ENCODE measurements at regions not wholly inside any gene's neighbourhood (a gene's known extent, or its start where the extent isn't known, plus 50 kb on each side); places are given as distances from the start of the nearest gene placed in this dataset.

DNA sequence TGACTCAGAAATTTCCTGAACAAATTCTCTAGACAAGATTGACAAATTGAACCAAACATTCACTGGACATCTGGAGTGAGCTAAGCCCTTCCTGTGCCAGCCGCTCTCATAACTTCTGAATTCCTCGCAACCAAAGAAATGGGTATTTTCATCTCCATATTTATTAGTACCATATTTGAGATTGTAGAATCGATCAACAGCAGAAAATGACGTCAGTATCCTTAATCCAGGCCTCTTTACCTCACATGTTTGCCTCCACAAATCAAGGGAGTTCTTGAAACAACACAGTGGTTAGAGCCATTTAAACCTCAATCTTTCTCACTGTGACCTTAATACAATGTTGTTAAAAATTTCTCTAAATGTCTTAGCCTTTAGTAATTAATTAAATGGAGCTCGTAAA is 735.6 kb upstream of the SORCS1 start:
- H3K4me3 ChIP-seq (ENCODE audit: control insufficient read depth, low read depth, low read length) = no peak overlapping the region
- no peak for DNase-seq (ENCODE audit: low read depth)
- TF ChIP-seq, protein P1, sequence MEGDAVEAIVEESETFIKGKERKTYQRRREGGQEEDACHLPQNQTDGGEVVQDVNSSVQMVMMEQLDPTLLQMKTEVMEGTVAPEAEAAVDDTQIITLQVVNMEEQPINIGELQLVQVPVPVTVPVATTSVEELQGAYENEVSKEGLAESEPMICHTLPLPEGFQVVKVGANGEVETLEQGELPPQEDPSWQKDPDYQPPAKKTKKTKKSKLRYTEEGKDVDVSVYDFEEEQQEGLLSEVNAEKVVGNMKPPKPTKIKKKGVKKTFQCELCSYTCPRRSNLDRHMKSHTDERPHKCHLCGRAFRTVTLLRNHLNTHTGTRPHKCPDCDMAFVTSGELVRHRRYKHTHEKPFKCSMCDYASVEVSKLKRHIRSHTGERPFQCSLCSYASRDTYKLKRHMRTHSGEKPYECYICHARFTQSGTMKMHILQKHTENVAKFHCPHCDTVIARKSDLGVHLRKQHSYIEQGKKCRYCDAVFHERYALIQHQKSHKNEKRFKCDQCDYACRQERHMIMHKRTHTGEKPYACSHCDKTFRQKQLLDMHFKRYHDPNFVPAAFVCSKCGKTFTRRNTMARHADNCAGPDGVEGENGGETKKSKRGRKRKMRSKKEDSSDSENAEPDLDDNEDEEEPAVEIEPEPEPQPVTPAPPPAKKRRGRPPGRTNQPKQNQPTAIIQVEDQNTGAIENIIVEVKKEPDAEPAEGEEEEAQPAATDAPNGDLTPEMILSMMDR (conservative IDR thresholded peaks at IDR 0.05; ENCODE audit: control insufficient read depth, insufficient read depth, low read depth, low read length) = no peak

GRCh38 chr10:107899502-107900062 is 735.1 kb upstream of the SORCS1 start:
- TF ChIP-seq, protein P1 (conservative IDR thresholded peaks at IDR 0.05; ENCODE audit: control insufficient read depth, insufficient read depth, low read depth, low read length) = no peak
- no peak for DNase-seq (ENCODE audit: low read depth)
- no peak overlapping the region for H3K4me3 ChIP-seq (ENCODE audit: control insufficient read depth, low read depth, low read length)

- TF ChIP-seq, protein P1 (conservative IDR thresholded peaks at IDR 0.05; ENCODE audit: control insufficient read depth, insufficient read depth, low read depth, low read length) = no peak
- H3K4me3 ChIP-seq (ENCODE audit: control insufficient read depth, low read depth, low read length) = no peak overlapping the region
- DNase-seq (ENCODE audit: low read depth) = no peak
Measured at GRCh38 chr10:107899075-107899474, 734.6 kb upstream of the SORCS1 start.

GRCh38 chr10:107898392-107898791 is 733.9 kb upstream of the SORCS1 start:
- TF ChIP-seq, protein P1 (conservative IDR thresholded peaks at IDR 0.05; ENCODE audit: control insufficient read depth, insufficient read depth, low read depth, low read length) = no peak
- DNase-seq (ENCODE audit: low read depth) = no peak
- H3K4me3 ChIP-seq (ENCODE audit: control insufficient read depth, low read depth, low read length) = no peak overlapping the region

DNA sequence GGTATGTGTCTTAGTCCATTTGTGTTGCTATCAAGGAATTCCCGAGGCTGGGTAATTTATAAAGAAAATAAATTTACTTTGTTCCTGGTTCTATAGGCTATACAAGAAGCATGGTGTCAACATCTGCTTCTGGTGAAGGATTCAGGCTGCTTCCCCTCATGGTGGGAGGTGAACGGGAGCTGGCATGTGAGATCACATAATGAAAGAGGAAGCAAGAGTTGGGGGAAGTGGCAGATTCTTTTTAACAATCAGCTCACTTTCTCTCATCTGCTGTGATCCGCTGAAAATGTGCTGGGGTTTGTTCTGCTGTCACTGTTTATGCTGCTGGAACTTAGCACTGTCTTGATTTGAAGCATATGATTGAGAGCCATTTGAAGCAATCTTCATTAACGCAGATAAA is 730.0 kb upstream of the SORCS1 start:
- TF ChIP-seq, protein P1 (conservative IDR thresholded peaks at IDR 0.05; ENCODE audit: control insufficient read depth, insufficient read depth, low read depth, low read length) = no peak
- no peak overlapping the region for H3K4me3 ChIP-seq (ENCODE audit: control insufficient read depth, low read depth, low read length)
- DNase-seq (ENCODE audit: low read depth) = no peak

GRCh38 chr10:107889105-107889504 is 724.6 kb upstream of the SORCS1 start:
- peak; percentile 5 for DNase-seq (ENCODE audit: low read depth)
- no peak overlapping the region for H3K4me3 ChIP-seq (ENCODE audit: control insufficient read depth, low read depth, low read length)
- TF ChIP-seq, protein P1 (conservative IDR thresholded peaks at IDR 0.05; ENCODE audit: control insufficient read depth, insufficient read depth, low read depth, low read length) = no peak

DNA sequence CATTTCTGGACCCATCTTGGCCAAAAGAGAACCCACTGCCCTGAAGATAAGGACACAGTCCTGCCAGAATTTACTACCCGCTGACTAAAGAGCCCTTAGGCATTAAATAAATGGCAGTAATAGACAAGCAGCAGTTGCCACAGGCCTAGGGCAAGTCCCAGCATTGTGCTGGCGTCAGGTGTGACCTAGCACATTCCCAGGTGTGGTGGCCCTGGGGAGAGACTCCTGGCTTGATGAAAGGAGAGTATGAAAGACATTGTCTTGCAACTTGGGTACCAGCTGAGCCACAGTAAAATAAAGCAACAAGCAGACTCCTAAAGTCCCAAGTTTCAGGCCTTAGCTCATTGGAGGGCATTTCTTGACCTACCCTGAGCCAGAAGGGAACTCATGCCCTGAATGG is 715.7 kb upstream of the SORCS1 start:
- no peak overlapping the region for H3K4me3 ChIP-seq (ENCODE audit: control insufficient read depth, low read depth, low read length)
- no peak for DNase-seq (ENCODE audit: low read depth)
- TF ChIP-seq, protein P1 (conservative IDR thresholded peaks at IDR 0.05; ENCODE audit: control insufficient read depth, insufficient read depth, low read depth, low read length) = no peak

All from fibroblast of mammary gland (primary cell).